HUES48 (cell line): ENCODE measurements at regions not wholly inside any gene's neighbourhood (a gene's known extent, or its start where the extent isn't known, plus 50 kb on each side); places are given as distances from the start of the nearest gene placed in this dataset.

Experiments
- H3K27ac ChIP-seq: one replicate; pipeline ENCODE4 v1.7.0; 2013; ENCODE audit warnings: low read depth, low read length, inconsistent platforms
- H3K27me3 ChIP-seq: 2 replicates; pipeline ENCODE4 v1.6.1; 2013; ENCODE audit warnings: mild to moderate bottlenecking, low read length; ENCODE audit not compliant: control insufficient read depth, insufficient read depth
- H3K36me3 ChIP-seq: 2 replicates; pipeline ENCODE4 v1.6.1; 2013; ENCODE audit warnings: low read length; ENCODE audit not compliant: control insufficient read depth, insufficient read depth
- H3K4me1 ChIP-seq: 2 replicates; pipeline ENCODE4 v1.6.1; 2013; ENCODE audit warnings: mild to moderate bottlenecking, low read length; ENCODE audit not compliant: control insufficient read depth, insufficient read depth
- H3K4me3 ChIP-seq: 2 replicates; pipeline ENCODE4 v1.5.1; 2013; ENCODE audit warnings: mild to moderate bottlenecking, low read depth, low read length
- H3K9ac ChIP-seq: 2 replicates; pipeline ENCODE4 v1.6.1; 2013; ENCODE audit warnings: mild to moderate bottlenecking, low read depth, low read length, moderate library complexity
- H3K9me3 ChIP-seq: 2 replicates; pipeline ENCODE4 v1.6.1; 2013; ENCODE audit warnings: low read length; ENCODE audit not compliant: control insufficient read depth, insufficient read depth

GRCh38 chr3:168574455-168575158, 478.9 kb upstream of the GOLIM4 start:
- Histone ChIP-seq H3K36me3 (no peaks in the 10 kb centered on the region), H3K9me3 (no peaks in the 10 kb centered on the region)

GRCh38 chr3:168570404-168571155, 474.9 kb upstream of the GOLIM4 start:
- no peak overlapping the region for H3K9ac ChIP-seq
- no peaks in the 10 kb centered on the region for H3K9me3 ChIP-seq
- H3K27ac ChIP-seq = no peak overlapping the region
- H3K27me3 ChIP-seq = no peaks in the 10 kb centered on the region
- H3K4me1 ChIP-seq = no peaks in the 10 kb centered on the region
- H3K4me3 ChIP-seq = no peak overlapping the region
- no peaks in the 10 kb centered on the region for H3K36me3 ChIP-seq

More at GRCh38 chr3:168574455-168575158, 478.9 kb upstream of the GOLIM4 start:
- Histone ChIP-seq H3K27me3 (no peaks in the 10 kb centered on the region), H3K27ac (no peak overlapping the region), H3K4me1 (peaks cover 5% of the 10 kb centered on the region; the same call in 1 of the 2 replicates), H3K4me3 (no peak overlapping the region), H3K9ac (no peak overlapping the region)

- Histone ChIP-seq H3K4me1 (no peaks in the 10 kb centered on the region), H3K36me3 (no peaks in the 10 kb centered on the region), H3K27me3 (no peaks in the 10 kb centered on the region), H3K9me3 (no peaks in the 10 kb centered on the region), H3K27ac (no peak overlapping the region), H3K4me3 (no peak overlapping the region), H3K9ac (no peak overlapping the region)
Measured at GRCh38 chr3:168558728-168559411, 463.1 kb upstream of the GOLIM4 start.

- Histone ChIP-seq H3K27me3 (no peaks in the 10 kb centered on the region), H3K4me3 (no peak overlapping the region), H3K36me3 (no peaks in the 10 kb centered on the region), H3K27ac (no peak overlapping the region), H3K9ac (no peak overlapping the region), H3K4me1 (peaks cover 4% of the 10 kb centered on the region; the same call in 1 of the 2 replicates), H3K9me3 (no peaks in the 10 kb centered on the region)
Measured at GRCh38 chr3:168552251-168552650, 456.5 kb upstream of the GOLIM4 start.

- H3K9me3 ChIP-seq = no peaks in the 10 kb centered on the region
Measured at GRCh38 chr3:168548719-168549118, 453.0 kb upstream of the GOLIM4 start.

GRCh38 chr3:168546707-168547106, 451.0 kb upstream of the GOLIM4 start:
- Histone ChIP-seq H3K27me3 (no peaks in the 10 kb centered on the region), H3K4me3 (no peak overlapping the region), H3K27ac (no peak overlapping the region), H3K4me1 (peaks cover 39% of the 10 kb centered on the region), H3K36me3 (no peaks in the 10 kb centered on the region), H3K9ac (no peak overlapping the region), H3K9me3 (no peaks in the 10 kb centered on the region)

More at GRCh38 chr3:168548719-168549118, 453.0 kb upstream of the GOLIM4 start:
- Histone ChIP-seq H3K4me3 (no peak overlapping the region), H3K27me3 (no peaks in the 10 kb centered on the region), H3K9ac (no peak overlapping the region), H3K4me1 (peaks cover 29% of the 10 kb centered on the region), H3K36me3 (no peaks in the 10 kb centered on the region), H3K27ac (no peak overlapping the region)

- Histone ChIP-seq H3K27me3 (no peaks in the 10 kb centered on the region), H3K36me3 (no peaks in the 10 kb centered on the region), H3K4me3 (no peak overlapping the region; the same call in 1 of the 2 replicates), H3K27ac (no peak overlapping the region), H3K9me3 (no peaks in the 10 kb centered on the region), H3K4me1 (peaks cover 39% of the 10 kb centered on the region), H3K9ac (no peak overlapping the region)
Measured at GRCh38 chr3:168545591-168545990, 449.9 kb upstream of the GOLIM4 start.

- H3K27me3 ChIP-seq = no peaks in the 10 kb centered on the region
- no peak overlapping the region for H3K9ac ChIP-seq
- no peaks in the 10 kb centered on the region for H3K9me3 ChIP-seq
- peaks cover 39% of the 10 kb centered on the region for H3K4me1 ChIP-seq
- no peak overlapping the region for H3K4me3 ChIP-seq
- H3K27ac ChIP-seq = peak overlapping the region; percentile 1
- H3K36me3 ChIP-seq = no peaks in the 10 kb centered on the region
Measured at GRCh38 chr3:168544097-168544957, 448.6 kb upstream of the GOLIM4 start.

GRCh38 chr3:168540726-168541125, 445.0 kb upstream of the GOLIM4 start:
- no peaks in the 10 kb centered on the region for H3K9me3 ChIP-seq
- H3K9ac ChIP-seq = no peak overlapping the region
- H3K27ac ChIP-seq = no peak overlapping the region
- no peaks in the 10 kb centered on the region for H3K27me3 ChIP-seq
- no peaks in the 10 kb centered on the region for H3K36me3 ChIP-seq
- H3K4me3 ChIP-seq = no peak overlapping the region
- peaks cover 30% of the 10 kb centered on the region for H3K4me1 ChIP-seq

GRCh38 chr3:168539909-168540308, 444.2 kb upstream of the GOLIM4 start:
- Histone ChIP-seq H3K27ac (no peak overlapping the region), H3K9me3 (no peaks in the 10 kb centered on the region), H3K27me3 (no peaks in the 10 kb centered on the region), H3K4me3 (no peak overlapping the region), H3K4me1 (peaks cover 22% of the 10 kb centered on the region), H3K36me3 (no peaks in the 10 kb centered on the region), H3K9ac (no peak overlapping the region)
